ENCODE measurements at regions not wholly inside any gene's neighbourhood (a gene's known extent, or its start where the extent isn't known, plus 50 kb on each side); places are given as distances from the start of the nearest gene placed in this dataset.

DNA sequence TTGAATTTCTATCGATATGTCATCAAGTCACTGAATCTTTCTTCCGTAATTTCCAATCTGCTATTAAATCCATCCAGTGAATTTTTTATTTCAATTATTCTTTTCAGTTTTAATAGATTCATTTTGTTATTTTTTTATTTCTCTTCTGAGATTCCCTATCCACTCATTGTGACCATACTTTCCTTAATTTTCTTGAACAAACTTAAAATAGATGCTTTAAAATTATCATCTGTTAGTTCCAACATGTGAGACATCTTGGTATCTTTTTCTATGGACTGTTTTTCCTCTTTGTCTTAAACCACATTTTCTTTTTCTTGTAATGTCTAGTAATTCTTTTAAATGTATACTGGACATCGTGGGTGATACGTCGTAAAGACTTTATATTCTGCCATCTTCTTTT lies 236.6 kb upstream of the TLE3 start:
- in situ Hi-C loops (cut with HindIII; ENCODE audit: low sequenced_read_pairs) = no loop called here
- DNase-seq (ENCODE audit: low spot score) = no peak

- no peak for DNase-seq (ENCODE audit: low spot score)
- in situ Hi-C loops (cut with HindIII; ENCODE audit: low sequenced_read_pairs) = no loop called here
Measured at GRCh38 chr15:70329179-70329578, 231.5 kb upstream of the TLE3 start.

GRCh38 chr15:70328679-70329115 lies 231.0 kb upstream of the TLE3 start:
- in situ Hi-C loops (cut with HindIII; ENCODE audit: low sequenced_read_pairs) = no loop called here
- no peak for DNase-seq (ENCODE audit: low spot score)

DNA sequence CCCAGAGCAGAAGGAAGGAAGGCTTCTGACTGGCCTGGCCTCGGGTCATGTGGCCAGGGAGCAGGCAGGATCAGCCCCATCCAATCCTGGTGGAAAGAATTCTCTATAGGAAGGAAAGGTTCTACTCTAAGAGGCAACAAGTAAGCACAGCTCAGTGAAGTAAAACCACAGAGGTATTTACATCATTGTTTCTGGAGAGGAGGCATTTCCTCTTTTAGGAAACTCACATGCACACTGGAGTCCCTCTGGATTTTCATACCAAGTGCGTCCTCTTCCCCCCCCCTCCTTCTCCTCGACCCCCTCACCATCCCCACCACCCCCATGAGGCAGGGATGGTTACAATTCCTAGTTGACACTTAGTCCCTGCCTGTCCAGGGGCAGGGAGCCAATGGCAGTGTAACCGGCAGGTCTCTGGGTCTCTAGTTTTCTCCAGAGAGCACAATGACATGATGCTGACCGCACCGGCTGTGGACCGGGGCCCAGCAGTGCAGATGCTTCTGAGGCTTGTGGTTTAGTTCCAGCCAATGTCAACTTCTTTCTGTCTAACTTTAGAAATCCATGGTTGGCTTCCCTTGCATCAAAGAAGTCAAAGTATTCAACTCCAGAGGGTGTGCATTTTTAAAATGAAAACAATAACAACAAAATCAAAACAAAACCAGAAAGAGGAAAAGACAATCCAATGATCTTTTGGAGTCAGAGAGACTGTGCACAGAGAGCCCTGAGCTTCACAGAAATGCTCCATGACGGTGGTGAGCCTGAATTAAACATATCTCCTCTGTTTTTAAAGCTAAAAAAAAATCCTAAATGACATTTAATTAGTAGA lies 230.3 kb upstream of the TLE3 start:
- in situ Hi-C loops (cut with HindIII; ENCODE audit: low sequenced_read_pairs) = no loop called here

GRCh38 chr15:70327328-70327855 lies 229.7 kb upstream of the TLE3 start:
- in situ Hi-C loops (cut with HindIII; ENCODE audit: low sequenced_read_pairs) = no loop called here
- no peak for DNase-seq (ENCODE audit: low spot score)

More for the DNA sequence above, 230.3 kb upstream of the TLE3 start:
- no peak for DNase-seq (ENCODE audit: low spot score)

DNA sequence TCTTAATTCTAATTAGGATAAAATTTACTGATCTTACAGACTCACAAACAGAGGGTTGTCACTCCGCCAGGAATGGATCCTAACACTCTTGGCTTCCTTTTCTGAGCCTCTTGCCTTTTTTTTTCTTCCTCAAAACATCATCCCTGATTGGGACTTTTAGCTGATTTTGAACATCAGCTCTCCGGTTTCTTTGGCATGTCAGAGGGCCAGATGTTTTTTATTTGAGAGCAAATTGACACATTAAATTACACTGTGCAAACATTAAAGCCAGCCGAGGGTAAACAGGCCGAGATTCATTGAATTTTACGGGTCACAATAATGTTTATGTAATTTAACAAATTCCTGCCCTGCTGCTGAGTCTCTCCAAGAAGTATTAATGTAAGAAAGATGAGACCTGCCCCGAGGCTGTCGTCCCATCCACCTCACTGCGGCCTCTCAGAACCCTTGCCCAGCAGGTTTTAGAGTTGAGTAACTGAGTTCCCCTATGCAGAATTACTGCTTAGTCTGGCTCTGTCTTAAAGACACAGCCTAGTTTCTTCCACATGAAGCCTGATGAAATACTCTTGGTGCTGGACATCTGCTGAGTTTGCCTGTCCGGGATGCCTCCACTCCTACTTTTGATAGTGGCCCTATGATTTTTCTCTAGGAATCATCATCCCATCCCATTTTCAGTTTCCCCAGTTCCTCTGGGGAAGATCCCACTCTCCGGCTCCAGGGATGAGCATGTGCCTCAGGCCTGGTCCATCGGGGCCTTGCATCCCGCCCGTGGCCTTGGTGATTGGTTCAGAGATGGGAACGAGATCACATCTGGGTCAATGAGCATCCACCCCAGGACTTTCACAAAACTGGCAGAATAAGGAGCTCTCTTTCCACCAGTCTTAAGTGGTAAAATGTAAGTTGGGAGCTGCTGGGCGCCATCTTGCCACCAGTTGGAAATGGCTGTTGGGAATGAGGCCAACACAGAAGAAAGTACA lies 226.6 kb upstream of the TLE3 start:
- no peak for DNase-seq (ENCODE audit: low spot score)
- in situ Hi-C loops (cut with HindIII; ENCODE audit: low sequenced_read_pairs) = no loop called here

- in situ Hi-C loops (cut with HindIII; ENCODE audit: low sequenced_read_pairs) = no loop called here
Measured at GRCh38 chr15:70323111-70323851, 225.6 kb upstream of the TLE3 start.

DNA sequence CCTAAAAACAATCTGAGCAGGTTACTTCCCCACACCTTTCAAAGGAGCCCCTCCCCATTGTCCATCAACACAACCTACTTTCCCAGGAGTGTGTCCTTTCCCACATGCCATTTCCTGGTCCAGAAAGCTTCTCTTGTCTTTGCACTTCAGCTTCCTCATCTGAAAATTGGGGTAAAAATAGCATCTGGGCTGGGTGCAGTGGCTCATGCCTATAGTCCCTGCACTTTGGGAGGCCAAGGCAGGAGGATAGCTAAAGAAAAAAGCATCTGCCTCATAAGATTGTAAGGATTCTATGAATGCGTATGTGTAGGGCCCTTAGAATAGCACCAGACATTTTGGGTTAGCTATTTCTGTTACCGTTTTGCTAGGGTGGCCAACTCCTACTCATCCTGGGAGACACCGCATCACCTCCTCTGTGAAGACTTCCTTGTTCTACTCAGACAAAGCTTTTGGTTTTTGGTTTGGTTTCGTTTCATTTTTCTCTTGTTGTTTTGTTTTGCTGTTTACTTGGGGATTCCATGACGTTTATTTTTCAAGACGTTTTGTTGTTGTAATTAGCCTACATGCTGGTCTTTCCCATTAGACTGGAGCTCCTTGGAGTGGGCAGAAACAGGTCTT lies 224.4 kb upstream of the TLE3 start:
- in situ Hi-C loops (cut with HindIII; ENCODE audit: low sequenced_read_pairs) = no loop called here
- no peak for DNase-seq (ENCODE audit: low spot score)

More at GRCh38 chr15:70323111-70323851, 225.6 kb upstream of the TLE3 start:
- DNase-seq (ENCODE audit: low spot score) = peak; percentile 6

GRCh38 chr15:70321172-70321819 lies 223.6 kb upstream of the TLE3 start:
- in situ Hi-C loops (cut with HindIII; ENCODE audit: low sequenced_read_pairs) = no loop called here
- DNase-seq (ENCODE audit: low spot score) = no peak

- in situ Hi-C loops (cut with HindIII; ENCODE audit: low sequenced_read_pairs) = no loop called here
Measured at GRCh38 chr15:70320482-70320881, 222.8 kb upstream of the TLE3 start.

DNA sequence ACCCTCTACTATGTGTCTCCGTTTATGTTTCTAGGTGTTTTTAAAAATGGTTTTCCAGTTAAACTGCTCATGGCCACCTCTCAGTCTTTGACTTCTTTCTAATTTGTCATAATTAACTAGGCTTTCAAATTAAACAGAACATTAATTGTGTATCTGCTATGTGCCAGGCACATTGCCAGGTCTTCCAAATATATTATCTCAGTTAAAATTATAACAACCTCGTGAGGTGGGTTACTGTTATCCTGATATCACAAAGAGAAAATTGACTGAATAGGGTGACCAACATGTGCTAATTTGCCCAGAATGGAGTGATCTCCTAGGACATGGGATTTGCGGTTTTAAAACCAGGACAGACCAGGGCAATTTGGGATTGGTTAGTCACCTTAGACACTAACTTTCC lies 222.4 kb upstream of the TLE3 start:
- in situ Hi-C loops (cut with HindIII; ENCODE audit: low sequenced_read_pairs) = no loop called here
- DNase-seq (ENCODE audit: low spot score) = no peak

More at GRCh38 chr15:70320482-70320881, 222.8 kb upstream of the TLE3 start:
- DNase-seq (ENCODE audit: low spot score) = no peak

DNA sequence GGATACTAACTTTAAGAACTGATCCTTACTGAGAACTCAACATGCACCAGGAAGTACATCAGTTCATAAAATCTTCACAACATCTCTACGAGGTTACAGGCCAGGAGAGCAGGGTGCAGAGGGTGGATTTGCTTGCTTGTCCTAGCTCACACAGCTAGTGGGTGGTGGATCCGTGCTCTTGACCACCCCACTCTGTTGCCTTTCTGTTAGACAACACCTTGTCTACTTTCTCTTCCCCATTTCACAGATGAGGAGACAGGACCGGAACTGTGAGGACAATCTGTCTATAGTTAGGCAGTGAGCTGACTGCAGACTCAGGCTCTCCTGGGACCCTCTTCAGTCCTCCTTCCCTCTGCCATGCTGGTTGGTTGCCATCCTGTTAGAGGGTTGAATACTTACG lies 221.7 kb upstream of the TLE3 start:
- DNase-seq (ENCODE audit: low spot score) = no peak
- in situ Hi-C loops (cut with HindIII; ENCODE audit: low sequenced_read_pairs) = no loop called here

DNA sequence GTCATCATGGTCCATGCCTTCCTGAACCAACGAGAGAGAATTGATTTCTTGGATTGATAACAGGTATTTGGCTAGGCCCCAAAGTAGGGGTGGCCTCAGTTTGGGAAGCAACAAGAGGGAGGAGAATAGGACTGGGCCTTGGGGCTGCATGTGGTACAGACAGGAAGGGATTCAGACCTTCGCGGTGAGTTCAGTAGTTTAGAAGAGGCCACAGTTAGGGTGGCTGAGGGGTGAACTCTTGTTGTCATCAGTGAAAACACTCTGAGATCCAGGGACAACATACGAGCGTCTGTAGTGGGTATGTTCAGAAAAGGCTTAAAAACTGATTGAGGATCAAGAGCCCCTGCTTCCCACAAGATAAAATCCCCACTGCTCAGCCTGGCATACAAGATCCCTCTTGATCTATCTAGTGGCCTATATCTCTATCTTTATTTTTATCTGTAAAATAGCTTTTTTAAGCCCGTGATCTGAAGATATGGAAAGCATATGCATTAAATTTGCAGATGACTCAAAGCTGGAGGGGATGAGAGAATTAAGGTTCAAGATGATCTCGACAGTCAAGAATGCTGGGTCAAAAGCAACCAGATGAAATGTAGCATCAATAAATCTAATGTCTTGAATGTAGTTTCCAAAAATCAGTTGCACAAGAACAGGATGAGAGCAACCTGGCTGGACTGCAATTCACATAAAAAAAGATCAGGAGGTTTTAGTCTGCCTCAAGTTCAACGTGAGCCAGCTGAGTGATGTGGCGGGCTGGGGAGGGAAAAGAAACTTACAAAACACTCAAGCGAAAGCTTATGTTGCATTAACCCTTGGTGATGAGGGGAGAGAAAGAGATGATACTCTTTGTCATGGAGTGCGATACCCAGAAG lies 221.1 kb upstream of the TLE3 start:
- DNase-seq (ENCODE audit: low spot score) = no peak
- in situ Hi-C loops (cut with HindIII; ENCODE audit: low sequenced_read_pairs) = no loop called here

DNA sequence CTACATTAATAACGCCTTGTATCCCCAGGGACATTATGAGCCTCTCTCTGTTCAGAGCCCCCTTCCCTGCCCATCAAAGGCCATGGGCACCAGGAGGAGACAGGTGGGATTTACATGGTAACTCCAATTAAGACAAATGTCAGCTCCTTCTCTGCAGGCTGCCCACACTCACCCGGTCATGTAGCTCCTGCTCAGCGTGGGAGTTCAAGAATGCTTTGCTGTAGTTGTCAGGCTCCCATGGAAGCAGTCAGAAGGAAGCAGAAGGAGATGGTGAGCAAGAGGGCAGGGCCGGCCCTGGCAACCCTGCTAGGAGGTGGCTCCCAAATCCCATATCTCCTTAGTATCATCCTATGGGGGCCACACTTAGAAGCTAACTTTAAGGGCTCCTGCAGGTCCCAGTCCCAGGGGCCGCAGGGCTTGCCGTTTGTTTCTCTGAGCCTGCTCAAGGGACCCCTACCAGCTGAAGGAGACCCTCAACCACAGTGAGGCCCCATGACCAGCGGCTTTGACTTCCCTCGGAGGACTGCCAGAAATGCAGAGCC lies 218.4 kb upstream of the TLE3 start:
- no peak for DNase-seq (ENCODE audit: low spot score)
- in situ Hi-C loops (cut with HindIII; ENCODE audit: low sequenced_read_pairs) = no loop called here

DNA sequence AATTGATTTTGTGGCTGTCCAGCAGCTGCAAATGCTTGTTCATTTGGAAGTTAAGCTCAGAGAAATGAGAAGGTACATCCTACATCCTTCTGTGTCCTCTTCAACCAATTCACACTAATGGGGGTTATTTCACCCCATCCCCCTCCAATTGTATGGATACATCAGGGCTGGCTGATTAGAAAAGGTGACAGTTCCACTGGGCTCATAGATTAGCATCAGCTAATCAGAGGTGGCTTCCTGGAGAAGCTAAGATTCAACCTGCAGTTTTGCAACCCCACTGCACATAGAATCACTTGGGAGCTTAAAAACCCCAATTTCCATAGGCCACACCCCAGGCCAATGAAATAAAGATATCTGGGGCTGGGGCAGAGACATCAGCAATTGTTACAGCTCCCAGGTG lies 217.7 kb upstream of the TLE3 start:
- in situ Hi-C loops (cut with HindIII; ENCODE audit: low sequenced_read_pairs) = no loop called here
- no peak for DNase-seq (ENCODE audit: low spot score)

DNA sequence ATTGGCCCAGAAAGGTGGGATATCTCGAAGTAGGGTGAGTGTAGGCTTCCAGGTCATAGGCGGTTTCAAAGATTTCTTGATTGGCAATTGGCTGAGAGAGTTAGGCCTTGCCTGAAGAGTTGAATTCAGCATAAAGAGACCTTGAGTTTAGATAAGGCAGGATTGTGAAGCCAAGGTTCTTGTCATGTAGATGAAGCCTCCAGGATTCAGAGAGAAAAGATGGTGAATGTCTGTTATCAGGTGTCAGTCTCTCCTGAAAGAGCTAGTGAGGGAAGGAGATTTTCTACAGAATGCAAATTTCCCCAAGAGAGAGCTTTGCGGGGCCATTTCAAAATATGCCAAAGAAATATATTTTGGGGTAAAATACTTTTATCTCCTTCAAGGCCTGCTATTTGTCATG lies 217.0 kb upstream of the TLE3 start:
- in situ Hi-C loops (cut with HindIII; ENCODE audit: low sequenced_read_pairs) = no loop called here
- no peak for DNase-seq (ENCODE audit: low spot score)

GRCh38 chr15:70314018-70314354 lies 216.3 kb upstream of the TLE3 start:
- no peak for DNase-seq (ENCODE audit: low spot score)
- in situ Hi-C loops (cut with HindIII; ENCODE audit: low sequenced_read_pairs) = no loop called here

Measured in G401 (cell line).